ENCODE measurements at regions not wholly inside any gene's neighbourhood (a gene's known extent, or its start where the extent isn't known, plus 50 kb on each side); places are given as distances from the start of the nearest gene placed in this dataset.
"Not testable (repeated sequence)": the region's sequence is repeated elsewhere in the genome, so short reads cannot be mapped to it uniquely, and the experiment has no call there.

DNA sequence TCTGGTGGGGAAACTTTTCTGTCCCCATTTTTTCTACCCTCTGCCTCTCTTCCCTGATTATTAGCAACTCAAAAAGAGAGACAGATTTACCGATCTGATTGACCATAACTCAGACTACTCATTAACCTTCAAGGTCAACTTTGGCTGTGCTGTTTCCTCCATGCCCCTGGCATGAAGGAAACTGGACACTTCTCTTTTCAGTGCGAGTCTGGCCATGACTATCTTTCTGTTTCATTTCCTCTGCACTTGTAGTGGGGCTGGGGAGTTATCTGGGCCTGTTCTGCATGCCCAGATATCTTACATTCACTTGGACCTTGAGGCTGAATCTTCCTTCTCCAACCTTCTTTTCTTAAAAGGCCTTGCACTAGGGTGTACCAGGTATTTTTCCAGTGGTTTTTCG is 76.9 kb upstream of the SLCO2A1 start:
- no peak for TF ChIP-seq CTCF (IDR thresholded peaks at IDR 0.05; ENCODE audit: low read length, missing control alignments)
- no peak for DNase-seq (ENCODE audit: low read depth)
- H3K4me3 ChIP-seq (replicated peaks; ENCODE audit: low read depth, low read length): no peak overlapping the region

- H3K4me3 ChIP-seq (replicated peaks; ENCODE audit: low read depth, low read length): no peak overlapping the region
- DNase-seq (ENCODE audit: low read depth): no peak
- no peak for TF ChIP-seq CTCF (IDR thresholded peaks at IDR 0.05; ENCODE audit: low read length, missing control alignments)
These were observed 76.3 kb upstream of the SLCO2A1 start for GRCh38 chr3:134105876-134106556.

- H3K4me3 ChIP-seq (replicated peaks; ENCODE audit: low read depth, low read length): no peak overlapping the region
- peak; percentile 32 for DNase-seq (ENCODE audit: low read depth)
- no peak for TF ChIP-seq CTCF (IDR thresholded peaks at IDR 0.05; ENCODE audit: low read length, missing control alignments)
These were observed 74.3 kb upstream of the SLCO2A1 start for GRCh38 chr3:134104031-134104430.

DNA sequence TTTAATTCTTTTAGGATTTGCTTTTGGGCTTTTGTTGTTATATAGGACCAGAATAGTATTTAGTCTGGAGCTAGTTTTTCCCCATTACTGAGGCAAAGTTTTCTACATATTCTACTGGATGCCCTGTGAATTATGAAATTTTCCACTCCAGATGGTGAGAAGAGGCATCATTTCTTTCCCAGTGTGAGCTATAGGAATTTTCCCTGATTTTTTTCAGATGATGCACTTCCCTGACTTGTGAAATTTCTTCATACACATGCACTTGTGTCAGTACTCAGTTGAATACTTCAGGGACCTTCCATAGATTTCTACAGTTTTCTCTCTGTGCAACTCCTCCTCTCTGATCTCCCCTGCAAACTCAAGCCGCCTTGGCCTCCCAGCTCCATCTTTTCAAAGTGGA is 73.7 kb upstream of the SLCO2A1 start:
- H3K4me3 ChIP-seq (replicated peaks; ENCODE audit: low read depth, low read length): no peak overlapping the region
- DNase-seq (ENCODE audit: low read depth): peak; percentile 46
- TF ChIP-seq CTCF (IDR thresholded peaks at IDR 0.05; ENCODE audit: low read length, missing control alignments): no peak

GRCh38 chr3:134102976-134103375 is 73.3 kb upstream of the SLCO2A1 start:
- no peak for TF ChIP-seq CTCF (IDR thresholded peaks at IDR 0.05; ENCODE audit: low read length, missing control alignments)
- DNase-seq (ENCODE audit: low read depth): no peak
- no peak overlapping the region for H3K4me3 ChIP-seq (replicated peaks; ENCODE audit: low read depth, low read length)

- not testable (repeated sequence) for DNase-seq (ENCODE audit: low read depth); H3K4me3 ChIP-seq (replicated peaks; ENCODE audit: low read depth, low read length)
These were observed 66.5 kb upstream of the SLCO2A1 start for GRCh38 chr3:134096214-134096613.

DNA sequence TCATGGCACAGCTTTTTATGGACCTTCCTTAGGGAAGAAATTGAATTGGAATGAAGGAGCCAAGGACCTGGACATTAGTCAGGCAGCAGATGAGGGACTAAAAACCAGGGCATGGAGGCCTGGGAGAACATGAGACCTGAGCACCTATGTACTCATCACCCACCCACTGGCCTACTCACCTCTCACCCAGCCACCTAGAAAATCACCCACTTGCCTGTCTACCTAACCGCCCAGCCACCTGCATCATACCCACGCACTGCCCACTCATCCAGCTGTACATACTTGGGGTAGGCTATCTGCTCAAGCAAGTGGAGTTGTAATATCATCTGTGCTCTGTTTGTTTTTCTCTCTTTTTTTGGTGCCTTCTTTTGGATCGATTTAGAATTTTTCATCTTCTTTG is 65.3 kb upstream of the SLCO2A1 start:
- DNase-seq (ENCODE audit: low read depth): no peak
- H3K4me3 ChIP-seq (replicated peaks; ENCODE audit: low read depth, low read length): no peak overlapping the region
- no peak for TF ChIP-seq CTCF (IDR thresholded peaks at IDR 0.05; ENCODE audit: low read length, missing control alignments)
